ENCODE measurements at regions not wholly inside any gene's neighbourhood (a gene's known extent, or its start where the extent isn't known, plus 50 kb on each side); places are given as distances from the start of the nearest gene placed in this dataset.

DNA sequence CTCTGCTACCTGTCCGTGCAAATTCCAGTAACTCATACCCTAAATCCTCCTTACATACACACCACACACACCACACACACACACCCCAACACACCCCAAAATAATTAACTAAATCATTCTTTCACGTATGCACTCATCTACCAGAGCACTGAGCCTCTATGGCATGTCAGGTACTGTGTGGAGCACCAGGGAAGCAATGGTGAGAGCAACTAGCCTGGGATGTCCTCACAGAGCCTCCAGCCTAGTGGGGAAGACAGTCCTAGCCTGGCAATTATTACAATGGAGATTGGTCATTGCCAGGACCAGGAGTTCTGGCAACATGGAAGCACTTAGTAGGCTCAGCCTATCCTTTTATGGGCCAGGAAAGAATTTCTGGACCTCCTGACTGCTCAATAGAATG, 72.7 kb upstream of the LCLAT1 start:
- TF ChIP-seq, protein P1, sequence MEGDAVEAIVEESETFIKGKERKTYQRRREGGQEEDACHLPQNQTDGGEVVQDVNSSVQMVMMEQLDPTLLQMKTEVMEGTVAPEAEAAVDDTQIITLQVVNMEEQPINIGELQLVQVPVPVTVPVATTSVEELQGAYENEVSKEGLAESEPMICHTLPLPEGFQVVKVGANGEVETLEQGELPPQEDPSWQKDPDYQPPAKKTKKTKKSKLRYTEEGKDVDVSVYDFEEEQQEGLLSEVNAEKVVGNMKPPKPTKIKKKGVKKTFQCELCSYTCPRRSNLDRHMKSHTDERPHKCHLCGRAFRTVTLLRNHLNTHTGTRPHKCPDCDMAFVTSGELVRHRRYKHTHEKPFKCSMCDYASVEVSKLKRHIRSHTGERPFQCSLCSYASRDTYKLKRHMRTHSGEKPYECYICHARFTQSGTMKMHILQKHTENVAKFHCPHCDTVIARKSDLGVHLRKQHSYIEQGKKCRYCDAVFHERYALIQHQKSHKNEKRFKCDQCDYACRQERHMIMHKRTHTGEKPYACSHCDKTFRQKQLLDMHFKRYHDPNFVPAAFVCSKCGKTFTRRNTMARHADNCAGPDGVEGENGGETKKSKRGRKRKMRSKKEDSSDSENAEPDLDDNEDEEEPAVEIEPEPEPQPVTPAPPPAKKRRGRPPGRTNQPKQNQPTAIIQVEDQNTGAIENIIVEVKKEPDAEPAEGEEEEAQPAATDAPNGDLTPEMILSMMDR (IDR thresholded peaks at IDR 0.05; ENCODE audit: low read depth, low read length, poor library complexity, severe bottlenecking), result no peak
- no peak for TF ChIP-seq EZH2phosphoT487 (IDR thresholded peaks at IDR 0.05; ENCODE audit: borderline replicate concordance, low read length)

All from DOHH2 (cell line).